ENCODE measurements at regions not wholly inside any gene's neighbourhood (a gene's known extent, or its start where the extent isn't known, plus 50 kb on each side); places are given as distances from the start of the nearest gene placed in this dataset.

DNA sequence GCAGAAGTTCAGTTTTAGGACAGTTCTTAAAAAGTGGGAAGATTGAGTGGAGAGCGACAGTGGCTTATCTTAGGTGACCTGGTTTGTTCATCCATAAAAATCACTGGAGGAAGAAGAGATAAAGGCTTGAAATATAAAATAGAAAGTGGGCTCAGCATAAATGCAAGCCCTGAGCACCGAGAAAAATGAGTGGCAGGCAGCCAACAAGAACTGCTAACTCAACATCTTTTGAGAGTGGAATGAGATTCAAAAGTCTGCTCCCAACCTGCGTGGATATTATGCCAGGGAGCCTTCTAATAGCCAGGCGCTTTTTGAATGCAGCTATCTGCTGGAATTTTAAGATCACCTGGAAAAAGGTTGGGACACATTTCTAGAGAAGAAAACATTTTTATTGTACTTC, 666.5 kb downstream of the FLRT2 start:
- DNase-seq (ENCODE audit: low read depth, low spot score): no peak
- TF ChIP-seq, protein P1, sequence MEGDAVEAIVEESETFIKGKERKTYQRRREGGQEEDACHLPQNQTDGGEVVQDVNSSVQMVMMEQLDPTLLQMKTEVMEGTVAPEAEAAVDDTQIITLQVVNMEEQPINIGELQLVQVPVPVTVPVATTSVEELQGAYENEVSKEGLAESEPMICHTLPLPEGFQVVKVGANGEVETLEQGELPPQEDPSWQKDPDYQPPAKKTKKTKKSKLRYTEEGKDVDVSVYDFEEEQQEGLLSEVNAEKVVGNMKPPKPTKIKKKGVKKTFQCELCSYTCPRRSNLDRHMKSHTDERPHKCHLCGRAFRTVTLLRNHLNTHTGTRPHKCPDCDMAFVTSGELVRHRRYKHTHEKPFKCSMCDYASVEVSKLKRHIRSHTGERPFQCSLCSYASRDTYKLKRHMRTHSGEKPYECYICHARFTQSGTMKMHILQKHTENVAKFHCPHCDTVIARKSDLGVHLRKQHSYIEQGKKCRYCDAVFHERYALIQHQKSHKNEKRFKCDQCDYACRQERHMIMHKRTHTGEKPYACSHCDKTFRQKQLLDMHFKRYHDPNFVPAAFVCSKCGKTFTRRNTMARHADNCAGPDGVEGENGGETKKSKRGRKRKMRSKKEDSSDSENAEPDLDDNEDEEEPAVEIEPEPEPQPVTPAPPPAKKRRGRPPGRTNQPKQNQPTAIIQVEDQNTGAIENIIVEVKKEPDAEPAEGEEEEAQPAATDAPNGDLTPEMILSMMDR (IDR thresholded peaks at IDR 0.05; ENCODE audit: low read depth, low read length): no peak
- ChIA-PET CTCF (no interaction called here), POLR2A (no interaction called here)
- no peak overlapping the region for H3K4me3 ChIP-seq (ENCODE audit: low read depth, low read length)
- no peaks in the 10 kb centered on the region for H3K9me3 ChIP-seq (ENCODE audit: control insufficient read depth, insufficient read depth, low read length)
- H3K27ac ChIP-seq (ENCODE audit: low read depth, low read length): no peak overlapping the region
- no peaks in the 10 kb centered on the region for H3K27me3 ChIP-seq (ENCODE audit: control insufficient read depth, insufficient read depth, low read length)

DNA sequence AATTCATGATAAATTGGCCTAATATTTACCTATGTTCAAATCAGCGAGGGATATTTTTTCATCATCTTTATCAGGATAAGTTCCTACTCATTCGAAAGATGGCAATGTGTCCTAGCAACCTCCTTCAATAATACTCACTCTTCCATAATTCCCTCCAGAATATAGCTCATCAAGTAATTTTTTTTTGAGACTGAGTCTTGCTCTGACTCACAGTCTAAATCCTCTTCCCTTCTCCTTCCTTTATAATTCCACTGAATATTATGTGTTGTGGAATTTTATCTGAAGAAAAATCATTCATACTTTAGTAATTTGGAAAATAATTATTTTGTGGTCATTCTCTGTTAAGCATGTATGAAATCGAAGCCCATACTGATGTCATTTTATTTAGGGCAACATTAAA, 663.8 kb downstream of the FLRT2 start:
- no peak for DNase-seq (ENCODE audit: low read depth, low spot score)
- ChIA-PET CTCF (no interaction called here), POLR2A (no interaction called here)
- no peaks in the 10 kb centered on the region for H3K9me3 ChIP-seq (ENCODE audit: control insufficient read depth, insufficient read depth, low read length)
- H3K27ac ChIP-seq (ENCODE audit: low read depth, low read length): no peak overlapping the region
- TF ChIP-seq, protein P1 (IDR thresholded peaks at IDR 0.05; ENCODE audit: low read depth, low read length): no peak
- H3K4me3 ChIP-seq (ENCODE audit: low read depth, low read length): no peak overlapping the region
- no peaks in the 10 kb centered on the region for H3K27me3 ChIP-seq (ENCODE audit: control insufficient read depth, insufficient read depth, low read length)

DNA sequence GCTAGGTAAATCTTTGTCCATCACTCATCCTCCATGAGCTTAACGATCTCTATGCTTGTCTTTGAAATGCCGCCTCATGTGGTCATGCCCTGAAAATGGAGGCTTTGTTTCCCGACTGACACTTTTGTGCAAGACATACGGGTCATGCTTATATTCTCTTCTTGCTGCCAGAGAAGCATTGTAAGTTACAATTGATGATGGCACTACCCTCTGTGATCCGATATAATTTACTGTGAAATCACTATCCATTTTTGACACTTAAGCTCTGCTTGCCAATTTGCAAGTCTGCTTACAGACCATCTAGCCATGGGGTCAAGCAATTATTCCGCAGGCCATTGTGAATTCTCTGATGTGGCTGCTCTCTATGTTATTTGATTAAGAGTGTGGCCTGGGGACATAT, 650.0 kb downstream of the FLRT2 start:
- no peaks in the 10 kb centered on the region for H3K27me3 ChIP-seq (ENCODE audit: control insufficient read depth, insufficient read depth, low read length)
- no peak overlapping the region for H3K4me3 ChIP-seq (ENCODE audit: low read depth, low read length)
- no peaks in the 10 kb centered on the region for H3K9me3 ChIP-seq (ENCODE audit: control insufficient read depth, insufficient read depth, low read length)
- DNase-seq (ENCODE audit: low read depth, low spot score): no peak
- TF ChIP-seq, protein P1 (IDR thresholded peaks at IDR 0.05; ENCODE audit: low read depth, low read length): no peak
- CTCF ChIA-PET: no interaction called here
- no peak overlapping the region for H3K27ac ChIP-seq (ENCODE audit: low read depth, low read length)
- POLR2A ChIA-PET: no interaction called here

DNA sequence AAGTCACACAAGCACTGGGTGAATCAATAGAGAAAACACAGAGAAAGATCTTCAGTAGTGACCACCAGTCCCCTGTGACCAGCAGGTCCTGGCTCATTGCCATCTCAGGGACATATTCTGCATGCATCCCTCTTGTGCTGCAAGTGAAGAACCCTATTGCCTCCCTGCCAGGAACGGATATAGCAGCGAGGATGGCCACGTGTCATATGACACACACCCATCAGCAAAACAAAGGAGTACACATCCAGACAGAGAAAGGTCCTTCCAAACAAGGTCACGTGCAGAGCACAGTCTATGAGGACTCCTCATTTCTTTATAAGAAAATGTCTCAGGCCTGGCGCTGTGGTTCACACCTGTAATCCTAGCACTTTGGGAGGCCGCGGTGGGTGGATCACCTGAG, 638.4 kb downstream of the FLRT2 start:
- ChIA-PET POLR2A (no interaction called here), CTCF (no interaction called here)
- Histone ChIP-seq H3K4me3 (ENCODE audit: low read depth, low read length) (no peak overlapping the region), H3K27me3 (ENCODE audit: control insufficient read depth, insufficient read depth, low read length) (no peaks in the 10 kb centered on the region), H3K27ac (ENCODE audit: low read depth, low read length) (no peak overlapping the region), H3K9me3 (ENCODE audit: control insufficient read depth, insufficient read depth, low read length) (no peaks in the 10 kb centered on the region)
- TF ChIP-seq, protein P1 (IDR thresholded peaks at IDR 0.05; ENCODE audit: low read depth, low read length): no peak
- DNase-seq (ENCODE audit: low read depth, low spot score): no peak

DNA sequence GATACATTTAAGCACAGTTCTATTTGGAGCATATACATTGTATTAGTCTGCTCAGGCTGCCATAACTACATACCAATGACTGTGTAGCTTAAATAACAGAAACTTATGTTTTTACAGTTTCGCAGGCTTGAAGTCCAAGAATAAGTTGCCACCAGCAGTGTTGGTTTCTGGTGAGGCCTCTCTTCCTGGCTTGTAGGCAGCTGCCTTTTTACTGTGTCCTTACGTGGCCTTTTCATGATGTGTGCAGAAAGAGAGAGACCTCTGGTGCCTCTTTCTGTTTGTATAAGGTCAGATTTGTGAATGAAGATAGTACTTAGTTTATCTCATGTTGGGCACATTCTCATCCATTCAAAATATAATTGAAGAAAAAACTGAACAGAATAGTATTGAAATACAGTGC, 636.6 kb downstream of the FLRT2 start:
- Histone ChIP-seq H3K27me3 (ENCODE audit: control insufficient read depth, insufficient read depth, low read length) (no peaks in the 10 kb centered on the region), H3K27ac (ENCODE audit: low read depth, low read length) (no peak overlapping the region), H3K4me3 (ENCODE audit: low read depth, low read length) (no peak overlapping the region), H3K9me3 (ENCODE audit: control insufficient read depth, insufficient read depth, low read length) (no peaks in the 10 kb centered on the region)
- no peak for DNase-seq (ENCODE audit: low read depth, low spot score)
- TF ChIP-seq, protein P1 (IDR thresholded peaks at IDR 0.05; ENCODE audit: low read depth, low read length): no peak
- POLR2A ChIA-PET: no interaction called here
- CTCF ChIA-PET: no interaction called here

Data from AG04450 (cell line).